MM.1S (cell line): ENCODE measurements at regions not wholly inside any gene's neighbourhood (a gene's known extent, or its start where the extent isn't known, plus 50 kb on each side); places are given as distances from the start of the nearest gene placed in this dataset.

Experiments used
- DNase-seq: peaks from one replicate; pipeline ENCODE4 v3.0.0-alpha.2; 2015
- H2AFZ ChIP-seq: fragments of 300-600 bp; sonication (generic); 2 replicates; pipeline ENCODE4 v1.6.0; 2016; ENCODE audit warnings: antibody characterized with exemption, low read length
- H3F3A ChIP-seq: fragments of 300-600 bp; sonication (generic); 2 replicates; pipeline ENCODE4 v1.6.1; 2016; ENCODE audit warnings: mild to moderate bottlenecking, antibody characterized with exemption, low read length, moderate library complexity, mixed read lengths; ENCODE audit not compliant: insufficient read depth
- H3K27ac ChIP-seq: fragments of 300-600 bp; sonication (generic); 2 replicates; pipeline ENCODE4 v1.5.1; 2016; ENCODE audit warnings: mild to moderate bottlenecking, low read length
- H3K27me3 ChIP-seq: fragments of 300-600 bp; sonication (generic); replicated peaks from 2 replicates; pipeline ENCODE4 v1.6.0; 2016; ENCODE audit warnings: low read length; ENCODE audit not compliant: insufficient read depth
- H3K36me3 ChIP-seq: fragments of 300-600 bp; sonication (generic); replicated peaks from 2 replicates; pipeline ENCODE4 v1.6.1; 2016; ENCODE audit warnings: mild to moderate bottlenecking, low read length, mixed read lengths; ENCODE audit not compliant: insufficient read depth
- H3K4me1 ChIP-seq: fragments of 300-600 bp; sonication (generic); 2 replicates; pipeline ENCODE4 v1.6.1; 2016; ENCODE audit warnings: low read length, mixed read lengths
- H3K4me2 ChIP-seq: fragments of 300-600 bp; sonication (generic); 2 replicates; pipeline ENCODE4 v1.6.0; 2016; ENCODE audit warnings: low read depth, low read length
- H3K4me3 ChIP-seq: fragments of 300-600 bp; sonication (generic); 2 replicates; pipeline ENCODE4 v1.5.1; 2016; ENCODE audit warnings: low read length, mixed read lengths
- H3K79me2 ChIP-seq: fragments of 300-600 bp; sonication (generic); 2 replicates; pipeline ENCODE4 v1.6.1; 2016; ENCODE audit warnings: mixed run types, low read length, mixed read lengths
- H3K9ac ChIP-seq: fragments of 300-600 bp; sonication (generic); 2 replicates; pipeline ENCODE4 v1.6.1; 2016; ENCODE audit warnings: low read length, mixed read lengths
- H3K9me2 ChIP-seq: fragments of 300-600 bp; sonication (generic); replicated peaks from 2 replicates; pipeline ENCODE4 v1.6.1; 2016; ENCODE audit warnings: mild to moderate bottlenecking, low read length, mixed read lengths; ENCODE audit not compliant: insufficient read depth
- H3K9me3 ChIP-seq: fragments of 300-600 bp; sonication (generic); replicated peaks from 2 replicates; pipeline ENCODE4 v1.6.1; 2016; ENCODE audit warnings: mild to moderate bottlenecking, low read length, mixed read lengths; ENCODE audit not compliant: insufficient read depth
- H4K20me1 ChIP-seq: fragments of 300-600 bp; sonication (generic); 2 replicates; pipeline ENCODE4 v1.6.1; 2016; ENCODE audit warnings: mild to moderate bottlenecking, low read length, moderate library complexity, mixed read lengths; ENCODE audit not compliant: insufficient read depth
- EZH2 ChIP-seq: fragments of 300-600 bp; sonication (generic); optimal IDR thresholded peaks from 2 replicates; pipeline ENCODE3; 2017; ENCODE audit warnings: low read depth, mild to moderate bottlenecking, antibody characterized with exemption, low read length, mixed read lengths
- EZH2phosphoT487 ChIP-seq: fragments of 300-600 bp; sonication (generic); IDR thresholded peaks from 2 replicates; pipeline ENCODE4 v1.6.1; 2018; ENCODE audit warnings: antibody characterized with exemption, low read length
- TF ChIP-seq, protein P1 (sequence below): fragments of 300-600 bp; sonication (generic); IDR thresholded peaks from 2 replicates; pipeline ENCODE4 v1.5.1; 2016; ENCODE audit warnings: antibody characterized with exemption, low read length, mixed read lengths

DNA sequence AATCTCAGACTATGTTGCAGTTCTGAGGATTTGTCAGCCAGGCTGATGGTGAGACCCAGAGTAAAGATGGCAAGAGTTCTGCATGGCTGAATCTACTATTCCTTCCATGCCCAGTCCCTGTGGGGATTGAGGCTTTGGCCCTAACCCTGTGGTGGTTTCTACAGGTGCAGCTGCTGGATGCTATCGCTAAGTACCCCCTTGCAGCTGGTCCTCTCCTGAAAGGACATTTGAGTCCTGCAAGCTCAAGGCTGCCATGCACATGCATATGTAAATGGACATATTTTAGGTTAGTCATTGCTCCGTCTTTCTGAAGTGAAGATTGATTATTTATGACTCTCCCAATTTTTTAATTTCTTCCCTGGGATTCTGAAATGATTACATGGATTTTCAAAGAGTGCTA is 1122.2 kb upstream of the CELF2 start:
- no peaks in the 10 kb centered on the region for H3F3A ChIP-seq
- H3K4me1 ChIP-seq, result no peaks in the 10 kb centered on the region
- DNase-seq, result no peak
- H3K4me3 ChIP-seq, result no peak overlapping the region
- no peak overlapping the region for H3K27ac ChIP-seq
- H3K79me2 ChIP-seq, result no peaks in the 10 kb centered on the region
- no peak overlapping the region for H2AFZ ChIP-seq
- H3K9ac ChIP-seq, result no peak overlapping the region
- no peaks in the 10 kb centered on the region for H3K27me3 ChIP-seq
- no peaks in the 10 kb centered on the region for H4K20me1 ChIP-seq
- TF ChIP-seq EZH2, result no peak
- TF ChIP-seq, protein P1, sequence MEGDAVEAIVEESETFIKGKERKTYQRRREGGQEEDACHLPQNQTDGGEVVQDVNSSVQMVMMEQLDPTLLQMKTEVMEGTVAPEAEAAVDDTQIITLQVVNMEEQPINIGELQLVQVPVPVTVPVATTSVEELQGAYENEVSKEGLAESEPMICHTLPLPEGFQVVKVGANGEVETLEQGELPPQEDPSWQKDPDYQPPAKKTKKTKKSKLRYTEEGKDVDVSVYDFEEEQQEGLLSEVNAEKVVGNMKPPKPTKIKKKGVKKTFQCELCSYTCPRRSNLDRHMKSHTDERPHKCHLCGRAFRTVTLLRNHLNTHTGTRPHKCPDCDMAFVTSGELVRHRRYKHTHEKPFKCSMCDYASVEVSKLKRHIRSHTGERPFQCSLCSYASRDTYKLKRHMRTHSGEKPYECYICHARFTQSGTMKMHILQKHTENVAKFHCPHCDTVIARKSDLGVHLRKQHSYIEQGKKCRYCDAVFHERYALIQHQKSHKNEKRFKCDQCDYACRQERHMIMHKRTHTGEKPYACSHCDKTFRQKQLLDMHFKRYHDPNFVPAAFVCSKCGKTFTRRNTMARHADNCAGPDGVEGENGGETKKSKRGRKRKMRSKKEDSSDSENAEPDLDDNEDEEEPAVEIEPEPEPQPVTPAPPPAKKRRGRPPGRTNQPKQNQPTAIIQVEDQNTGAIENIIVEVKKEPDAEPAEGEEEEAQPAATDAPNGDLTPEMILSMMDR, result no peak
- TF ChIP-seq EZH2phosphoT487, result no peak
- no peaks in the 10 kb centered on the region for H3K36me3 ChIP-seq
- H3K9me3 ChIP-seq, result no peaks in the 10 kb centered on the region
- H3K9me2 ChIP-seq, result no peaks in the 10 kb centered on the region
- H3K4me2 ChIP-seq, result no peak overlapping the region

DNA sequence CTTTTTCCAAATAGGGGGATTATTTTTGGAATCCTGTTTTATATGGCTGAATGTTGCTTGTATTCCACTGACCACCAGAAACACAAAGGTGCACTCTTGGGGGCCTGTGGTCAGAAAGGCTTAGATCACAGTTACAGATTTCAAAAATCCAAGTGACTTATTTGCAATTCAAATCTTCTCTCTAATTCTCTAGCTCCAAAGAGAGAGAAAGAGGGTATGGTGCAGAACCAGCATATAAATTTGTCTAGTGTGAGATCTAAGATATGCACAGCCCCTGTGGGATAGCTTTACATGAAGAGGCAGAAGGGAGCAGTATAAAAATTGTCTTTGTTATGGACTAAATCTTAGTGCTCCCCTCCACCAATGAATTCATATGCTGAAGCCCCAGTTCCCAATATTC is 1121.7 kb upstream of the CELF2 start:
- Histone ChIP-seq H3K4me1 (no peaks in the 10 kb centered on the region), H3K4me2 (no peak overlapping the region)
- TF ChIP-seq, protein P1, result no peak
- TF ChIP-seq EZH2phosphoT487 (no peak), EZH2 (no peak)

DNA sequence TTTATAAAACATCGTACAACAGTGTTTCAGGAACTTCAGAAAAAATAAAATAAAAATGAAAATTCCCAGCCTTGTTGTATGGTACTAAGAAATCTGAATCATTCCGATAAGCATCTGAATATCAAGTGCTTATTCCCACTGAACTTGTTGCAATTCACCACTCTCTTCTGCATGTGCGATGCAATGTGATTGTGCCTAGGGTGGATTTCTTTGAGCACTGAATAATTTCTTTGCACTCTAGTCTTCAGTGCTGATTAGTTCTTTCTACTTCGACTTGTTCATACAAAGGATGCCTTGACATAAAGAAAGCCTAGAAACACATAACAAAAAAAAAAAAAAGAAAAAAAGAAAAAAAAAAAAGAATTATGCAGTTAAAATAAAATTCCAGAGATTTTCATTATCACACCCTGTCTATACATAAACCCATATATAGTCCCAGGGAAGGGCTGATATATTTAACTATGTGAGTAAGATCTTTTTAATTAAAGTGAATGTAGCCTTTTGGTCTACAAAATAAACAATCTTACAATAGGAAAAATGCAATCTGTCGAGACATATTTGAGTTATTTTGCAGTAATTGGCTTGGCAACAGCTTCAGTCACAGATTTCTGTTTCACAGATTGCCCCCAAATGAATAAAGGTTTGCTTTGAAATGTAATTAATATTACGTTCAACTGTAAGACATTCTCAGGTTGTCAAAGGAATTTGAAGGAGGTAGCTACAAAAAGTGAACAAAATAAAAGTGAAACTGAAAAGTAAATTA is 1118.9 kb upstream of the CELF2 start:
- Histone ChIP-seq H3K4me3 (no peak overlapping the region), H3K27ac (no peak overlapping the region)

More for the DNA sequence above, 1121.7 kb upstream of the CELF2 start:
- no peaks in the 10 kb centered on the region for H3F3A ChIP-seq
- H3K4me3 ChIP-seq, result no peak overlapping the region
- DNase-seq, result no peak
- H3K36me3 ChIP-seq, result no peaks in the 10 kb centered on the region
- H4K20me1 ChIP-seq, result no peaks in the 10 kb centered on the region
- H3K27ac ChIP-seq, result no peak overlapping the region
- H3K27me3 ChIP-seq, result no peaks in the 10 kb centered on the region
- H3K9me3 ChIP-seq, result no peaks in the 10 kb centered on the region
- no peaks in the 10 kb centered on the region for H3K9me2 ChIP-seq
- no peak overlapping the region for H2AFZ ChIP-seq
- H3K79me2 ChIP-seq, result no peaks in the 10 kb centered on the region
- H3K9ac ChIP-seq, result no peak overlapping the region

More for the DNA sequence above, 1118.9 kb upstream of the CELF2 start:
- no peaks in the 10 kb centered on the region for H3K9me3 ChIP-seq
- no peaks in the 10 kb centered on the region for H3K36me3 ChIP-seq
- no peak overlapping the region for H3K9ac ChIP-seq
- no peak overlapping the region for H2AFZ ChIP-seq
- no peaks in the 10 kb centered on the region for H3K79me2 ChIP-seq
- no peaks in the 10 kb centered on the region for H3K4me1 ChIP-seq
- no peak overlapping the region for H3K4me2 ChIP-seq
- no peak for DNase-seq
- TF ChIP-seq EZH2, result no peak
- TF ChIP-seq, protein P1, result no peak
- TF ChIP-seq EZH2phosphoT487, result no peak
- H3K27me3 ChIP-seq, result no peaks in the 10 kb centered on the region
- H3F3A ChIP-seq, result no peaks in the 10 kb centered on the region
- H4K20me1 ChIP-seq, result no peaks in the 10 kb centered on the region
- no peaks in the 10 kb centered on the region for H3K9me2 ChIP-seq
